ENCODE measurements at regions not wholly inside any gene's neighbourhood (a gene's known extent, or its start where the extent isn't known, plus 50 kb on each side); places are given as distances from the start of the nearest gene placed in this dataset.

DNA sequence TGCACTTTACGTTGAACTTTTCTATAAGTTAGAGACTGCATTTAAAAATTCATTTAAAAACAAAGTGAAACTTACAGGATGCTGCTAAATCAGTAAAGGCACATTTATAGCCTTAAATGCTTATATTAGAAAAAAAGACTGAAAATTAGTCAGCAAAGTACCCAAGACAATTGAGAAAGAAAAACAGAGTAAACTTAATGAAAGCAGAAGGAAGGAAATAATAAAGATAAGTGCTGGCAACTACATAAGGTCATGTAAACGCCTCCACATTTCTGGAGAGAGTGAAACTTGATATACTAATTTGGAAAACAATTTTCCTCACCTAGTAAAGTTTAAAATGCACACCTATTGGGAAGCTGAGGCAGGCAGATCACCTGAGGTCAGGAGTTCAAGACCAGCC is 58.2 kb upstream of the ACAN start:
- ATAC-seq (ENCODE audit: low read depth) (no peak), DNase-seq (no peak)
- ChIA-PET POLR2A (ENCODE audit: unreplicated experiment) (no interaction called here), CTCF (interaction anchor here (0.6 kb wide), 1 partner anchor 21 kb away, joined by 6 read pairs; no protein-coding TSS in a partner anchor)
- no peak overlapping the region for H2BK5ac ChIP-seq (ENCODE audit: low read depth, low read length, poor library complexity, severe bottlenecking)
- H3K23ac ChIP-seq (ENCODE audit: low read depth, low read length), result no peak overlapping the region
- no peak overlapping the region for H3K18ac ChIP-seq (ENCODE audit: low read depth, low read length)
- no TSS peak for BruUV-seq (replicated peaks)
- dilution Hi-C loops (cut with HindIII; ENCODE audit: low sequenced_read_pairs, unreplicated experiment), result no loop called here
- no peaks in the 10 kb centered on the region for H3K9me3 ChIP-seq (ENCODE audit: control insufficient read depth, insufficient read depth, low read length)
- peaks cover 4% of the 10 kb centered on the region for H3K27me3 ChIP-seq (ENCODE audit: control insufficient read depth, insufficient read depth, low read length)
- H3K4me2 ChIP-seq (ENCODE audit: low read depth, low read length), result peak overlapping the region; percentile 12; the same call in 1 of the 2 replicates
- peak overlapping the region; percentile 30; the same call in 1 of the 2 replicates for H2BK20ac ChIP-seq (ENCODE audit: low read depth, low read length)
- no peak overlapping the region for H3K27ac ChIP-seq (ENCODE audit: insufficient read depth, low read length)
- no peak overlapping the region for H2AK9ac ChIP-seq (replicated peaks; ENCODE audit: low read depth, low read length, poor library complexity)
- no peaks in the 10 kb centered on the region for H3K36me3 ChIP-seq (ENCODE audit: control insufficient read depth, insufficient read depth, low read length)
- H4K5ac ChIP-seq (ENCODE audit: low read depth, low read length), result no peak overlapping the region
- H3K4ac ChIP-seq (ENCODE audit: low read depth, low read length), result peak overlapping the region; percentile 22; the same call in 1 of the 2 replicates
- peak overlapping the region; percentile 80; the same call in 1 of the 2 replicates for H2BK120ac ChIP-seq (ENCODE audit: low read depth, low read length)
- H4K91ac ChIP-seq (ENCODE audit: insufficient read depth, low read depth, low read length), result no peak overlapping the region
- H2BK15ac ChIP-seq (ENCODE audit: low read depth, low read length), result no peak overlapping the region; the same call in 2 of the 3 replicates
- 0 out of 2 replicates have a peak, but pooled peaks cover 5% of the 10 kb centered on the region for H3K9me1 ChIP-seq (ENCODE audit: insufficient read depth, low read length)
- no peak overlapping the region; the same call in 1 of the 2 replicates for H3K14ac ChIP-seq (replicated peaks; ENCODE audit: low read depth, low read length)
- H4K8ac ChIP-seq (ENCODE audit: low read depth in 2 of 2, low read length in 2 of 2), result peak overlapping the region in 1 of 2 experiments; percentile 11; a peak in 1 of 4 replicates
- H4K20me1 ChIP-seq (ENCODE audit: insufficient read depth, low read length), result no peaks in the 10 kb centered on the region
- intact Hi-C loops (cut with micrococcal nuclease), result no loop called here
- H3K9ac ChIP-seq (ENCODE audit: low read depth, low read length), result no peak overlapping the region
- H2AFZ ChIP-seq (replicated peaks; ENCODE audit: low read length, poor library complexity), result no peak overlapping the region
- H3K56ac ChIP-seq (ENCODE audit: extremely low read depth, insufficient read depth, low read length), result no peak overlapping the region
- H3K4me1 ChIP-seq (ENCODE audit: control insufficient read depth, insufficient read depth, low read length), result peaks cover 6% of the 10 kb centered on the region
- TF ChIP-seq, protein P1, sequence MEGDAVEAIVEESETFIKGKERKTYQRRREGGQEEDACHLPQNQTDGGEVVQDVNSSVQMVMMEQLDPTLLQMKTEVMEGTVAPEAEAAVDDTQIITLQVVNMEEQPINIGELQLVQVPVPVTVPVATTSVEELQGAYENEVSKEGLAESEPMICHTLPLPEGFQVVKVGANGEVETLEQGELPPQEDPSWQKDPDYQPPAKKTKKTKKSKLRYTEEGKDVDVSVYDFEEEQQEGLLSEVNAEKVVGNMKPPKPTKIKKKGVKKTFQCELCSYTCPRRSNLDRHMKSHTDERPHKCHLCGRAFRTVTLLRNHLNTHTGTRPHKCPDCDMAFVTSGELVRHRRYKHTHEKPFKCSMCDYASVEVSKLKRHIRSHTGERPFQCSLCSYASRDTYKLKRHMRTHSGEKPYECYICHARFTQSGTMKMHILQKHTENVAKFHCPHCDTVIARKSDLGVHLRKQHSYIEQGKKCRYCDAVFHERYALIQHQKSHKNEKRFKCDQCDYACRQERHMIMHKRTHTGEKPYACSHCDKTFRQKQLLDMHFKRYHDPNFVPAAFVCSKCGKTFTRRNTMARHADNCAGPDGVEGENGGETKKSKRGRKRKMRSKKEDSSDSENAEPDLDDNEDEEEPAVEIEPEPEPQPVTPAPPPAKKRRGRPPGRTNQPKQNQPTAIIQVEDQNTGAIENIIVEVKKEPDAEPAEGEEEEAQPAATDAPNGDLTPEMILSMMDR (conservative IDR thresholded peaks at IDR 0.05; ENCODE audit: low read depth, low read length), result no peak
- TF ChIP-seq, protein P2, sequence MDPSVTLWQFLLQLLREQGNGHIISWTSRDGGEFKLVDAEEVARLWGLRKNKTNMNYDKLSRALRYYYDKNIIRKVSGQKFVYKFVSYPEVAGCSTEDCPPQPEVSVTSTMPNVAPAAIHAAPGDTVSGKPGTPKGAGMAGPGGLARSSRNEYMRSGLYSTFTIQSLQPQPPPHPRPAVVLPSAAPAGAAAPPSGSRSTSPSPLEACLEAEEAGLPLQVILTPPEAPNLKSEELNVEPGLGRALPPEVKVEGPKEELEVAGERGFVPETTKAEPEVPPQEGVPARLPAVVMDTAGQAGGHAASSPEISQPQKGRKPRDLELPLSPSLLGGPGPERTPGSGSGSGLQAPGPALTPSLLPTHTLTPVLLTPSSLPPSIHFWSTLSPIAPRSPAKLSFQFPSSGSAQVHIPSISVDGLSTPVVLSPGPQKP (IDR thresholded peaks at IDR 0.05; ENCODE audit: borderline replicate concordance, low read depth, low read length), result no peak
- TF ChIP-seq, protein P3, sequence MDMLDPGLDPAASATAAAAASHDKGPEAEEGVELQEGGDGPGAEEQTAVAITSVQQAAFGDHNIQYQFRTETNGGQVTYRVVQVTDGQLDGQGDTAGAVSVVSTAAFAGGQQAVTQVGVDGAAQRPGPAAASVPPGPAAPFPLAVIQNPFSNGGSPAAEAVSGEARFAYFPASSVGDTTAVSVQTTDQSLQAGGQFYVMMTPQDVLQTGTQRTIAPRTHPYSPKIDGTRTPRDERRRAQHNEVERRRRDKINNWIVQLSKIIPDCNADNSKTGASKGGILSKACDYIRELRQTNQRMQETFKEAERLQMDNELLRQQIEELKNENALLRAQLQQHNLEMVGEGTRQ (IDR thresholded peaks at IDR 0.05; ENCODE audit: low read depth, low read length), result no peak
- no peak for TF ChIP-seq RCOR1 (IDR thresholded peaks at IDR 0.05; ENCODE audit: insufficient replicate concordance, low read length)
- no peak overlapping the region for H3K4me3 ChIP-seq (ENCODE audit: insufficient read depth, low read depth, low read length)
- in situ Hi-C loops (cut with MboI; ENCODE audit: low sequenced_read_pairs), result no loop called here
- no peak overlapping the region for H2AK5ac ChIP-seq (ENCODE audit: low read depth, low read length)
- H3K79me1 ChIP-seq (ENCODE audit: low read depth in 1 of 2, low read length in 2 of 2), result no peaks in the 10 kb centered on the region
- WGBS, 2 experiments (ENCODE audit: extremely low coverage in 2 of 2, insufficient read length in 1 of 2), result no CpG with 5 or more reads among the region's 2 CpGs

Data from IMR-90 (cell line).